HEK293T (cell line): ENCODE measurements at regions not wholly inside any gene's neighbourhood (a gene's known extent, or its start where the extent isn't known, plus 50 kb on each side); places are given as distances from the start of the nearest gene placed in this dataset.

Experiments
- BHLHE40 ChIP-seq: fragments of 450-650 bp; IDR thresholded peaks from 2 replicates; pipeline ENCODE4 v1.6.1; 2016; ENCODE audit warnings: mild to moderate bottlenecking, moderate library complexity, borderline replicate concordance
- CTBP1 ChIP-seq: fragments of 450-650 bp; IDR thresholded peaks from 2 replicates; pipeline ENCODE4 v1.6.1; 2016; ENCODE audit warnings: borderline replicate concordance
- ELF4 ChIP-seq: fragments of 450-650 bp; IDR thresholded peaks from 2 replicates; pipeline ENCODE4 v1.6.1; 2017; ENCODE audit warnings: antibody characterized with exemption
- FOXA1 ChIP-seq: fragments of 450-650 bp; IDR thresholded peaks from 2 replicates; pipeline ENCODE4 v1.6.1; 2016; ENCODE audit warnings: mild to moderate bottlenecking
- FOXM1 ChIP-seq: fragments of 450-650 bp; IDR thresholded peaks from 2 replicates; pipeline ENCODE4 v1.6.1; 2017; ENCODE audit warnings: mild to moderate bottlenecking, borderline replicate concordance
- HDGF ChIP-seq: fragments of 450-650 bp; IDR thresholded peaks from 2 replicates; pipeline ENCODE4 v1.6.1; 2017; ENCODE audit warnings: antibody characterized with exemption, borderline replicate concordance
- L3MBTL2 ChIP-seq: fragments of 450-650 bp; conservative IDR thresholded peaks from 2 replicates; pipeline ENCODE4 v1.6.1; 2016; ENCODE audit warnings: mild to moderate bottlenecking
- LEF1 ChIP-seq: fragments of 450-650 bp; IDR thresholded peaks from 2 replicates; pipeline ENCODE4 v1.6.1; 2017; ENCODE audit warnings: mild to moderate bottlenecking, borderline replicate concordance
- SP1 ChIP-seq: fragments of 450-650 bp; IDR thresholded peaks from 2 replicates; pipeline ENCODE4 v1.6.1; 2017
- SUZ12 ChIP-seq: fragments of 450-650 bp; IDR thresholded peaks from 2 replicates; pipeline ENCODE4 v1.6.1; 2016; ENCODE audit warnings: mild to moderate bottlenecking
- TARDBP ChIP-seq: fragments of 450-650 bp; IDR thresholded peaks from 2 replicates; pipeline ENCODE4 v1.6.1; 2016
- ZNF384 ChIP-seq: fragments of 450-650 bp; IDR thresholded peaks from 2 replicates; pipeline ENCODE4 v1.6.1; 2016

GRCh38 chr3:13167829-13168228, 94.6 kb upstream of the IQSEC1 start:
- TF ChIP-seq FOXM1: no peak
- no peak for TF ChIP-seq BHLHE40
- no peak for TF ChIP-seq ELF4
- no peak for TF ChIP-seq ZNF384
- no peak for TF ChIP-seq SP1
- TF ChIP-seq L3MBTL2: no peak
- no peak for TF ChIP-seq LEF1
- TF ChIP-seq CTBP1: no peak
- TF ChIP-seq SUZ12: no peak
- no peak for TF ChIP-seq HDGF
- no peak for TF ChIP-seq TARDBP
- no peak for TF ChIP-seq FOXA1
